Activated T-helper 17 cell treated with anti-CD3 and anti-CD28 coated beads, Interleukin-2, amount 50 U/mL, for 72 hours (primary cell): ENCODE measurements at regions not wholly inside any gene's neighbourhood (a gene's known extent, or its start where the extent isn't known, plus 50 kb on each side); places are given as distances from the start of the nearest gene placed in this dataset.
"Not testable (repeated sequence)": the region's sequence is repeated elsewhere in the genome, so short reads cannot be mapped to it uniquely, and the experiment has no call there.

Experiments
- ATAC-seq: fragments of 150-1000 bp; cut with Tn5 transposase; replicated peaks from 2 replicates; pipeline ENCODE4 v1.10.0; 2021; ENCODE audit warnings: mild to moderate bottlenecking, moderate library complexity
- H3K27ac Mint-ChIP-seq: one replicate; pipeline ENCODE4 v1.8.0; 2022; ENCODE audit warnings: mixed read lengths
- H3K27me3 Mint-ChIP-seq: one replicate; pipeline ENCODE4 v1.8.0; 2022; ENCODE audit warnings: mixed read lengths
- H3K36me3 Mint-ChIP-seq: one replicate; pipeline ENCODE4 v1.8.0; 2022; ENCODE audit warnings: low read depth, mild to moderate bottlenecking, mixed read lengths
- H3K4me1 Mint-ChIP-seq: one replicate; pipeline ENCODE4 v1.8.0; 2022; ENCODE audit warnings: mixed read lengths
- H3K4me3 Mint-ChIP-seq: one replicate; pipeline ENCODE4 v1.8.0; 2022; ENCODE audit warnings: mild to moderate bottlenecking, mixed read lengths
- H3K9me3 Mint-ChIP-seq: one replicate; pipeline ENCODE4 v1.8.0; 2022; ENCODE audit warnings: mixed read lengths

DNA sequence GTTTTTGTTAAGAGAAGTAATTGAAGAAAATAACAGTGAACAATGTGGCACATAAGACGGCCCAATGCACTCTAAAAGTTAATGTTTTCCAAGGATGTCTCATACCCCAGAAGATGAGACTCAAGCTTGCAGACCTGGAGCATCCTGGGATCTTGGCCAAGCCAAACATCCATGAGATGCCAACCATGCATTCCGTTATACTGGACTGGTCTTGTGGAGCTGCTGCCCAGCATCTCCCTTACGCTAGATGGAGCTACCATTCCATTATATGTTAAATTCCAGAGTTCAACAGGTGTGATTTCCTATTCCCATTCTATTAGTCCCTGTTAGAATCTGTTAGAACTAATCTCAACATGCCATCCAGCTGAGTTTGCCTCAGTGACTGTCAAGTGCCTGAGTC, 181.8 kb downstream of the PDCD6IP start:
- Mint-ChIP-seq H3K36me3 (no peaks in the 10 kb centered on the region), H3K9me3 (no peaks in the 10 kb centered on the region), H3K27me3 (peaks cover 3% of the 10 kb centered on the region), H3K4me1 (no peaks in the 10 kb centered on the region), H3K27ac (no peak overlapping the region), H3K4me3 (no peak overlapping the region)
- ATAC-seq = no peak

- Mint-ChIP-seq H3K9me3 (no peaks in the 10 kb centered on the region), H3K27ac (no peak overlapping the region), H3K36me3 (no peaks in the 10 kb centered on the region), H3K27me3 (peaks cover 6% of the 10 kb centered on the region), H3K4me3 (no peak overlapping the region), H3K4me1 (no peaks in the 10 kb centered on the region)
- ATAC-seq = no peak
Observed at GRCh38 chr3:33982269-33982798, 183.9 kb downstream of the PDCD6IP start.

- H3K36me3 Mint-ChIP-seq, H3K27me3 Mint-ChIP-seq, H3K4me3 Mint-ChIP-seq, H3K9me3 Mint-ChIP-seq, H3K4me1 Mint-ChIP-seq, ATAC-seq, H3K27ac Mint-ChIP-seq: not testable (repeated sequence)
Observed at GRCh38 chr3:33982949-33983348, 184.5 kb downstream of the PDCD6IP start.

- Mint-ChIP-seq H3K27me3 (peaks cover 33% of the 10 kb centered on the region), H3K27ac (no peak overlapping the region), H3K4me3 (no peak overlapping the region), H3K4me1 (no peaks in the 10 kb centered on the region), H3K36me3 (no peaks in the 10 kb centered on the region), H3K9me3 (no peaks in the 10 kb centered on the region)
- ATAC-seq = no peak
Observed at GRCh38 chr3:33989229-33989628, 190.8 kb downstream of the PDCD6IP start.

- Mint-ChIP-seq H3K27me3 (peaks cover 27% of the 10 kb centered on the region), H3K4me3 (no peak overlapping the region), H3K4me1 (no peaks in the 10 kb centered on the region), H3K36me3 (no peaks in the 10 kb centered on the region), H3K9me3 (no peaks in the 10 kb centered on the region), H3K27ac (no peak overlapping the region)
- ATAC-seq = no peak
Observed at GRCh38 chr3:33991673-33992072, 193.2 kb downstream of the PDCD6IP start.

DNA sequence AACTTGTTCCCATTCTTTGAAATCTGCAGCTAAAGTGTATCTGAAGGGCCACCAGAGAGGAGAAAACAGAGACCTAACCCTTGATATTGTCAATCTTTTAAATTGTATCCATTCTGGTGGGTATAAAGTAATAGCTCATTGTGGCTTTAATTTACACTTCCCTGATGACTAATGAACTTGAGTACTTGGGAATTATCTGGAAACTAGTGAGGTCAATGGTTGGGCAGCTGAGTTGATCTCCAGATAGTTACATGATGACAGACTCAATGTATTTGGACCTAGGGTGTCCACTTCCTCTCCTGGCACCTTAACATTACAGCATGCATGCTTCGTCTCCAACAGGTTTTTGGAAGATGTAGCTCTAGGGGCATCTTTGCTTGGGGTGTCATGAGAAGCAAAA, 195.2 kb downstream of the PDCD6IP start:
- no peaks in the 10 kb centered on the region for H3K36me3 Mint-ChIP-seq
- H3K4me1 Mint-ChIP-seq = no peaks in the 10 kb centered on the region
- H3K27ac Mint-ChIP-seq = no peak overlapping the region
- H3K9me3 Mint-ChIP-seq = no peaks in the 10 kb centered on the region
- H3K4me3 Mint-ChIP-seq = no peak overlapping the region
- H3K27me3 Mint-ChIP-seq = peaks cover 17% of the 10 kb centered on the region
- ATAC-seq = no peak

GRCh38 chr3:33994568-33994967, 196.1 kb downstream of the PDCD6IP start:
- H3K4me1 Mint-ChIP-seq = no peaks in the 10 kb centered on the region
- no peaks in the 10 kb centered on the region for H3K36me3 Mint-ChIP-seq
- H3K27me3 Mint-ChIP-seq = peaks cover 15% of the 10 kb centered on the region
- no peak overlapping the region for H3K27ac Mint-ChIP-seq
- ATAC-seq = no peak
- H3K4me3 Mint-ChIP-seq = no peak overlapping the region
- no peaks in the 10 kb centered on the region for H3K9me3 Mint-ChIP-seq

GRCh38 chr3:34000301-34000700, 201.9 kb downstream of the PDCD6IP start:
- Mint-ChIP-seq H3K27me3 (peaks cover under 1% of the 10 kb centered on the region), H3K36me3 (no peaks in the 10 kb centered on the region), H3K9me3 (no peaks in the 10 kb centered on the region), H3K27ac (no peak overlapping the region), H3K4me3 (no peak overlapping the region), H3K4me1 (no peaks in the 10 kb centered on the region)
- no peak for ATAC-seq

GRCh38 chr3:34001022-34001421, 202.6 kb downstream of the PDCD6IP start:
- H3K4me1 Mint-ChIP-seq = no peaks in the 10 kb centered on the region
- H3K27ac Mint-ChIP-seq = no peak overlapping the region
- no peak for ATAC-seq
- peaks cover 3% of the 10 kb centered on the region for H3K27me3 Mint-ChIP-seq
- no peak overlapping the region for H3K4me3 Mint-ChIP-seq
- no peaks in the 10 kb centered on the region for H3K9me3 Mint-ChIP-seq
- H3K36me3 Mint-ChIP-seq = no peaks in the 10 kb centered on the region

GRCh38 chr3:34001990-34002389, 203.6 kb downstream of the PDCD6IP start:
- Mint-ChIP-seq H3K4me3 (no peak overlapping the region), H3K27ac (no peak overlapping the region), H3K27me3 (peaks cover 3% of the 10 kb centered on the region), H3K9me3 (no peaks in the 10 kb centered on the region), H3K4me1 (no peaks in the 10 kb centered on the region), H3K36me3 (no peaks in the 10 kb centered on the region)
- no peak for ATAC-seq

DNA sequence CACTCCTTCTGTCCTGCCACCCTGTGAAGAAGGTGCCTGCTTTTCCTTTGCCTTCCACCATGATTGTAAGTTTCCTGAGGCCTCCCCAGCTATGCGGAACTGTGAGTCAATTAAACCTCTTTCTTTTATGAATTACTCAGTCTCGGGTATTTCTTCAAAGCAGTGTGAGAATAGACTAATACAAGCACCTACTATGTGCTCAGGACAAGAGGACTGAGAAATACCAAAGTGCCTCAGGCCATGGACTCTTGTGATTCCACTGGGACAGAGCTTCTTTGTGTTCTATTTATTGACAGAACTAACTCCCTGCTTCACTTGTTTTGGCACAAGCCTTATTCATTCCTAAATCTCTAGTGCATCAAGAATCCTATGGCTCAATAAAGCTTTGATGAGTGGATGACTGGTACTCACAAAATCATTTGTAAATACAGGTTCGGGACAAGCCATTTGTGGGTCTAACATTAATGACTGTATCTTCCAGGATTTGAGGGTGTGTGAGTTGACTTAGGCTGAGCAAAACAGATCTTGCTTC, 204.2 kb downstream of the PDCD6IP start:
- no peak overlapping the region for H3K27ac Mint-ChIP-seq
- no peak for ATAC-seq

DNA sequence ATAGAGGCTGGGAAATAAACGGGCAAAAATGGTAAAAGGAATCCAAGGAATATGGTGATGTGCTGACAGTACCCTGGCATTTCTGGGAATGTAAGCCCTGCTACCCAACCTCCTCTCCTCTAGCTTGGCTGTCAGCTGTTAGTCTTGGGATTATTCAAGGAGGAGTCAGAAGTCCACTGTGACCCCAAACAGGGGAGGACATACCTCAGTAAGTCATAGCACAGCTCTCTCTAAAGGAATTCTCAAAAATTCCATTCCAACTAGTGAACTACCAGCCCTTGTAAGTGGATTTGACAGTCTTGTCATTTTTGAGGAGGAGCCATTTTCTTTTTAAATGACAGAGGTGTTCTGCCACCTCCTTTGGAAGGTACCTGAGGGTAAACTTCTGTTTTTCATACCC, 207.5 kb downstream of the PDCD6IP start:
- Mint-ChIP-seq H3K36me3 (no peaks in the 10 kb centered on the region), H3K9me3 (no peaks in the 10 kb centered on the region), H3K4me3 (no peak overlapping the region), H3K4me1 (no peaks in the 10 kb centered on the region), H3K27me3 (peaks cover 6% of the 10 kb centered on the region), H3K27ac (no peak overlapping the region)
- ATAC-seq = no peak

More for the DNA sequence above, 204.2 kb downstream of the PDCD6IP start:
- Mint-ChIP-seq H3K36me3 (no peaks in the 10 kb centered on the region), H3K4me3 (no peak overlapping the region), H3K9me3 (no peaks in the 10 kb centered on the region), H3K4me1 (no peaks in the 10 kb centered on the region), H3K27me3 (peaks cover 3% of the 10 kb centered on the region)

- Mint-ChIP-seq H3K36me3 (no peaks in the 10 kb centered on the region), H3K9me3 (no peaks in the 10 kb centered on the region), H3K27ac (no peak overlapping the region), H3K4me3 (no peak overlapping the region), H3K27me3 (peaks cover 6% of the 10 kb centered on the region), H3K4me1 (no peaks in the 10 kb centered on the region)
- ATAC-seq = no peak
Observed at GRCh38 chr3:34008191-34008590, 209.8 kb downstream of the PDCD6IP start.

DNA sequence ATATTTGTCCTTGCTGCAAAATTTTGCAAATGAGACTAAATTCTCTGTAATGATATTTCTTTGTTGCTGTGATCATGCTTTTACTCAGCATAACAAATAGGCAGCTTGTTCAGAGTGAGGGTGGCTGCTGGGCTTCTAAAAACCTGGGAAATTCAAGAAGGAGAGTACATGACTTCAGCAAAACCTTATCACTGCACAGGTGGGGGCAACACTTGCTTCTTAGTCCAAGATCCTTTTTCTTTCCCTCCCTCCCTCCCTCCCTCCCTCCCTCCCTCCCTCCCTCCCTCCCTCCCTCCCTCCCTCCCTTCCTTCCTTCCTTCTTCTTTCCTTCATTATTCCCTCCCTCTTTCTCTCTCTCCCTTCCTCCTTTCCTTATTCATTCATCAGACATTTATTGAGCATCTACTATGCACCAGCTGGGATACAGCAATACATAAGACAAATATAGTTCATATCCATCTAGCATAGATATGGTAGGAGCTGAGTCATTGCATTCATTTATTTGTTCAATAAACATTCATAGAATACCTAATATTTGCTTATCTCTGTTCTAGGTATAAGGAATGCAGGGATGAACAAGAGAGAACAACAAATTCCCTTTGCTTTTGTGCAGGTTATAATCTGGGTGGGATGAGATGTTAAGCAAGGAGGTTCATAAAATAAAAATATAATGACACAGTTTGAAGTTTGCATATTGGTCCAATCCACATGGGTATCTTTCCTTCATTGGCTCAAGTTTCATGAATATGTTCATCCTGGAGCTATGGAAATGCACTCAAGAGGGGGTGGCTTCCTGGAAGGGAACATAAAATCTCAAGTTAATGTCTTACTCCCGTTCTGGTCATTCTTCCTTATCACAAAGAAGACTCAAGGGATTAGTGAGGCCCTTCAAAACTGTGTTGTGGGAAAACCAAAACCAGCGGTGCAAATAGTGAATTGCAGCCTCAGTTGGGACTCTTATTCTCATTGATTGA, 210.7 kb downstream of the PDCD6IP start:
- H3K36me3 Mint-ChIP-seq = no peaks in the 10 kb centered on the region
- H3K4me1 Mint-ChIP-seq = no peaks in the 10 kb centered on the region
- peaks cover 6% of the 10 kb centered on the region for H3K27me3 Mint-ChIP-seq

More for the DNA sequence above, 210.7 kb downstream of the PDCD6IP start:
- Mint-ChIP-seq H3K9me3 (no peaks in the 10 kb centered on the region), H3K4me3 (no peak overlapping the region), H3K27ac (no peak overlapping the region)
- no peak for ATAC-seq
